K562 (cell line): ENCODE measurements at regions not wholly inside any gene's neighbourhood (a gene's known extent, or its start where the extent isn't known, plus 50 kb on each side); places are given as distances from the start of the nearest gene placed in this dataset.

Experiments used
- ATAC-seq: fragments of 200-7000 bp; cut with Tn5 transposase; 3 replicates; pipeline ENCODE4 v1.9.1; 2020; ENCODE audit warnings: moderate library complexity
- BruUV-seq: library from RNA; stranded (reverse); fragments of 400-500 nt; replicated peaks from 2 replicates; lab custom pipeline; 2021; lab: Mats Ljungman, UMichigan
- CTCF ChIA-PET: fragments of 300-600 bp; formaldehyde crosslinking; extraction: SDS; loops from one replicate; lab custom pipeline; 2021; ENCODE audit warnings: low intra/inter-chr PET ratio; lab: Yijun Ruan, JAX
- POLR2A ChIA-PET: fragments of 300-600, 350-650 bp; sonication (Branson Sonifier 250); formaldehyde crosslinking; extraction: SDS; loops from one replicate; lab custom pipeline; 2021; ENCODE audit warnings: antibody characterized with exemption, inconsistent platforms; lab: Yijun Ruan, JAX
- DNase-seq, 4 experiments: peaks; one replicate each; pipeline versions ENCODE4 v3.0.0 to v3.0.0-alpha.2; 2011 to 2018; ENCODE audit warnings: low spot score in 3 of 4, mixed read lengths in 3 of 4; ENCODE audit errors: extremely low read depth in 1 of 4
- FAIRE-seq: peaks from 2 replicates; lab custom pipeline; 2011; peaks lifted over from hg19 to GRCh38; lab: Jason Lieb, UNC
- H2AFZ ChIP-seq: 2 replicates; pipeline ENCODE4 v1.6.0; 2011; ENCODE audit warnings: low read depth, low read length, control low read depth, inconsistent platforms
- H3K27ac ChIP-seq: fragments of 200-600 bp; 3 replicates; pipeline ENCODE4 v1.8.0; 2011; ENCODE audit warnings: low read depth, mild to moderate bottlenecking, control low read depth, inconsistent platforms, low read length, moderate library complexity, mixed read lengths; ENCODE audit errors: extremely low read depth
- H3K27me3 ChIP-seq, 2 experiments: fragments of 300-600 bp in 1 of 2; 2 replicates in 1 of 2; 3 replicates in 1 of 2; pipeline versions ENCODE4 v1.6.0 to v1.8.0; 2011; ENCODE audit warnings: inconsistent platforms in 2 of 2, low read length in 2 of 2, mild to moderate bottlenecking in 1 of 2, mixed read lengths in 1 of 2, moderate library complexity in 1 of 2; ENCODE audit not compliant: control insufficient read depth in 2 of 2, insufficient read depth in 2 of 2
- H3K36me3 ChIP-seq: fragments of 300-600 bp; 3 replicates; pipeline ENCODE4 v1.8.0; 2011; ENCODE audit warnings: mild to moderate bottlenecking, low read length, inconsistent platforms; ENCODE audit not compliant: control insufficient read depth, insufficient read depth
- H3K4me1 ChIP-seq, 2 experiments: fragments of 200-600 bp in 1 of 2; replicated peaks in 1 of 2; 2 replicates in 1 of 2; 3 replicates in 1 of 2; pipeline versions ENCODE4 v1.5.1 to v1.8.0; 2011; ENCODE audit warnings: inconsistent platforms in 2 of 2, low read length in 2 of 2, mild to moderate bottlenecking in 1 of 2, mixed read lengths in 1 of 2, moderate library complexity in 1 of 2; ENCODE audit not compliant: control insufficient read depth in 2 of 2, insufficient read depth in 2 of 2
- H3K4me2 ChIP-seq: 2 replicates; pipeline ENCODE4 v1.6.1; 2011; ENCODE audit warnings: low read length, control low read depth, inconsistent platforms, mixed read lengths; ENCODE audit not compliant: insufficient read depth
- H3K4me3 ChIP-seq: fragments of 200-600 bp; sonication (generic), shearing (Covaris generic); 2 replicates; pipeline ENCODE4 v1.5.1; 2016; ENCODE audit warnings: control low read depth, inconsistent platforms
- H3K79me2 ChIP-seq: fragments of 200-600 bp; 3 replicates; pipeline ENCODE4 v1.8.0; 2011; ENCODE audit warnings: low read length, inconsistent platforms; ENCODE audit not compliant: control insufficient read depth, insufficient read depth
- H3K9ac ChIP-seq, 2 experiments: 2 replicates each; pipeline versions ENCODE4 v1.6.0 to v1.6.1; 2011; ENCODE audit warnings: low read depth in 2 of 2, low read length in 2 of 2, control low read depth in 1 of 2, inconsistent platforms in 1 of 2, mild to moderate bottlenecking in 1 of 2, mixed read lengths in 1 of 2; ENCODE audit not compliant: insufficient read depth in 1 of 2
- H3K9me1 ChIP-seq: one replicate; pipeline ENCODE4 v1.6.0; 2011; ENCODE audit warnings: inconsistent platforms, mild to moderate bottlenecking, low read length, moderate library complexity; ENCODE audit not compliant: control insufficient read depth, insufficient read depth
- H3K9me3 ChIP-seq: replicated peaks from 2 replicates; pipeline ENCODE4 v1.5.1; 2011; ENCODE audit warnings: low read depth, low read length, inconsistent platforms; ENCODE audit not compliant: control insufficient read depth, insufficient read depth
- H4K20me1 ChIP-seq: replicated peaks from 2 replicates; pipeline ENCODE4 v1.6.1; 2011; ENCODE audit warnings: low read length, inconsistent platforms, mixed read lengths; ENCODE audit not compliant: control insufficient read depth, insufficient read depth
- CAMTA2 ChIP-seq: fragments of 250-450 bp; sonication (Bioruptor Pico); conservative IDR thresholded peaks from 2 replicates; pipeline ENCODE4 v1.5.1; 2022
- CEBPG ChIP-seq, 3 experiments: fragments of 200-800 bp in 1 of 3; sonication (Bioruptor generic) in 1 of 3; sonication (generic) in 1 of 3; formaldehyde crosslinking in 1 of 3; IDR thresholded peaks in 2 of 3; conservative IDR thresholded peaks in 1 of 3; 2 replicates each; pipeline versions ENCODE4 v1.6.1 to v1.8.0; 2016 to 2022; ENCODE audit warnings: missing compliant biosample characterization in 2 of 3, missing genetic modification characterization in 2 of 3, mild to moderate bottlenecking in 1 of 3, missing genetic modification reagents in 1 of 3
- MCM7 ChIP-seq, 2 experiments: fragments of 450-650 bp; IDR thresholded peaks; 2 replicates each; pipeline ENCODE4 v1.6.1; 2016 to 2018
- REST ChIP-seq, 2 experiments: fragments of 450-650 bp; formaldehyde crosslinking in 1 of 2; IDR thresholded peaks; 2 replicates each; pipeline versions ENCODE4 v1.4.0 to v1.6.1; 2014 to 2020; ENCODE audit warnings: mild to moderate bottlenecking in 2 of 2, borderline replicate concordance in 1 of 2, low read depth in 1 of 2
- THAP12 ChIP-seq: fragments of 250-450 bp; sonication (Bioruptor Pico); IDR thresholded peaks from 2 replicates; pipeline ENCODE4 v1.9.0; 2021; ENCODE audit warnings: mild to moderate bottlenecking, inconsistent platforms
- ZNF124 ChIP-seq: sonication (generic); formaldehyde crosslinking; IDR thresholded peaks from 2 replicates; pipeline ENCODE4 v1.8.1; 2022; ENCODE audit warnings: missing genetic modification reagents
- WGBS: fragments of 100-300 bp; shearing (Covaris generic); methylation state at CpG from one replicate; pipeline ENCODE4 v1.1.6; 2016; ENCODE audit warnings: low coverage, mixed read lengths; ENCODE audit not compliant: insufficient coverage; ENCODE audit errors: missing lambda C conversion rate; 5-methylcytosine and 5-hydroxymethylcytosine counted together
- in situ Hi-C: fragments of 300-500 bp; cut with MboI; formaldehyde crosslinking; loops from 4 replicates; pipeline ENCODE4 v1.15.0; 2018; ENCODE audit warnings: inconsistent platforms, mixed read lengths
- intact Hi-C: fragments of 100-400 bp; cut with micrococcal nuclease; formaldehyde crosslinking; loops from 2 replicates; pipeline ENCODE4 v1.14.2; 2022

GRCh38 chr2:56502616-56503015, 318.8 kb downstream of the CCDC85A start (continued):
- TF ChIP-seq THAP12, result no peak
- TF ChIP-seq ZNF124 (CRISPR knock-in tag), result no peak
- no peak for TF ChIP-seq CAMTA2 (CRISPR knock-in tag)
- TF ChIP-seq MCM7 (IDR thresholded peaks at IDR 0.05), result no peak

GRCh38 chr2:56505885-56506284, 322.1 kb downstream of the CCDC85A start:
- Histone ChIP-seq H3K9ac (no peak overlapping the region), H3K9me3 (no peaks in the 10 kb centered on the region; the same call in 1 of the 2 replicates), H3K4me3 (no peak overlapping the region), H4K20me1 (no peaks in the 10 kb centered on the region), H3K27ac (no peak overlapping the region), H3K27me3 (no peaks in the 10 kb centered on the region), H3K9me1 (no peaks in the 10 kb centered on the region), H3K36me3 (no peaks in the 10 kb centered on the region), H3K4me2 (no peak overlapping the region), H2AFZ (no peak overlapping the region), H3K79me2 (no peaks in the 10 kb centered on the region), H3K4me1 (no peaks in the 10 kb centered on the region)
- 7% methylated on average over 3 of the region's 3 CpGs for WGBS
- no peak for FAIRE-seq
- ChIA-PET CTCF (no interaction called here), POLR2A (interaction anchor here (0.9 kb wide), 1 partner anchor 28 kb away, joined by 3 read pairs; no protein-coding TSS in a partner anchor)
- in situ Hi-C loops (no loop called here), intact Hi-C loops (no loop called here)
- no peak for ATAC-seq
- no peak for DNase-seq
- no peak for TF ChIP-seq REST (IDR thresholded peaks at IDR 0.05; ENCODE audit: borderline replicate concordance)
- no peak for TF ChIP-seq REST (CRISPR knock-in tag; IDR thresholded peaks at IDR 0.05; ENCODE audit: low read depth)
- no peak for TF ChIP-seq CEBPG (CRISPR knock-in tag; IDR thresholded peaks at IDR 0.05)
- TF ChIP-seq CEBPG (tag; conservative IDR thresholded peaks at IDR 0.05 in 1 of 2, IDR thresholded peaks at IDR 0.05 in 1 of 2), result peak in 1 of 2 experiments; percentile 50; a peak in 2 of 4 replicates
- no TSS peak for BruUV-seq
